ENCODE measurements at regions not wholly inside any gene's neighbourhood (a gene's known extent, or its start where the extent isn't known, plus 50 kb on each side); places are given as distances from the start of the nearest gene placed in this dataset.
A peak's percentile ranks its signal among the peaks of the same experiment; 100 is the strongest.

DNA sequence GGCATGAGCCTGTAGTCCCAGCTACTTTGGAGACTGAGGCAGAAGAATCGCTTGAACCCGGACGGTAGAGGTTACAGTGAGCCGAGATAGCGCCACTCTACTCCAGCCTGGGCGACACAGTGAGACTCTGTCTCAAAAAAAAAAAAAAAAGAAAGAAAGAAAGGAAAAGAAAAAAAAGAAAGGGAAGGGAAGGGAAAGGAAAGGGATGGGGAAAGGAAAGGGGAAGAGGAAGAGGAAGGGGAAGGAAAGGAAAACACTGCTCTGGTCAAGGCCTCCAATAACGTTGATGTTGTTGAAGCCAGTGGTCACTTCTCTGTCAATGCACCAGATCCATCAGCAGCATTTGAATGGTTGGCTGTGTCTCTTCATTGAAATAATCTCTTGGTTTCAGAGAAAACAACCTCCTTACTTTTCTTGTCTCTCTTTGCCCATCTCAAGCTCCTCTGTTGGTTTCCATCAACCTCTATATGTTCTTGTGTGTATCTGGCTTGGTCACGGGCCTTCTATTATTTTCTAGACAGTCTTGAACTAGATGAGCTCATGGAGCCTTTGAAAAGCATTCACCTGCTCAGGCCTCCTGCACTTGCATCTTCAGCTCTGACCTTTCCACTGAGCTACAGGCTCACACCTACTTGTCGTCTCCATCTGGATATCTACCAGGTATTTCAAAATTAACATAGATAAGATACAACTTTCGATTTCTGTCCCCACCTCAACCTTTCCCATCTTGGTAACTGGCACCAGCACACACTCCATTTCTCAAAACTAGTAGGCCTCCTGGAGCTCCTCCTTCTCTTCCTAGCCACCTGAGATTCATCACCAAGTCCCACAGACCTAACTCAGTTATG is 69.4 kb upstream of the LAPTM4A start:
- Histone ChIP-seq H3K36me3 (no peaks in the 10 kb centered on the region), H3K4me1 (peaks cover 0 to 30% (median under 1%) of the 10 kb centered on the region in 4 donors), H3K27ac (peak overlapping the region in 2 of 4 donors; percentile 35 to 52), H3K9me3 (no peaks in the 10 kb centered on the region), H3K27me3 (no peaks in the 10 kb centered on the region), H3K4me3 (no peak overlapping the region)
- DNase-seq = no peak
- TF ChIP-seq, protein P1, sequence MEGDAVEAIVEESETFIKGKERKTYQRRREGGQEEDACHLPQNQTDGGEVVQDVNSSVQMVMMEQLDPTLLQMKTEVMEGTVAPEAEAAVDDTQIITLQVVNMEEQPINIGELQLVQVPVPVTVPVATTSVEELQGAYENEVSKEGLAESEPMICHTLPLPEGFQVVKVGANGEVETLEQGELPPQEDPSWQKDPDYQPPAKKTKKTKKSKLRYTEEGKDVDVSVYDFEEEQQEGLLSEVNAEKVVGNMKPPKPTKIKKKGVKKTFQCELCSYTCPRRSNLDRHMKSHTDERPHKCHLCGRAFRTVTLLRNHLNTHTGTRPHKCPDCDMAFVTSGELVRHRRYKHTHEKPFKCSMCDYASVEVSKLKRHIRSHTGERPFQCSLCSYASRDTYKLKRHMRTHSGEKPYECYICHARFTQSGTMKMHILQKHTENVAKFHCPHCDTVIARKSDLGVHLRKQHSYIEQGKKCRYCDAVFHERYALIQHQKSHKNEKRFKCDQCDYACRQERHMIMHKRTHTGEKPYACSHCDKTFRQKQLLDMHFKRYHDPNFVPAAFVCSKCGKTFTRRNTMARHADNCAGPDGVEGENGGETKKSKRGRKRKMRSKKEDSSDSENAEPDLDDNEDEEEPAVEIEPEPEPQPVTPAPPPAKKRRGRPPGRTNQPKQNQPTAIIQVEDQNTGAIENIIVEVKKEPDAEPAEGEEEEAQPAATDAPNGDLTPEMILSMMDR (IDR thresholded peaks at IDR 0.05) = no peak
- TF ChIP-seq POLR2A (IDR thresholded peaks at IDR 0.05) = no peak

DNA sequence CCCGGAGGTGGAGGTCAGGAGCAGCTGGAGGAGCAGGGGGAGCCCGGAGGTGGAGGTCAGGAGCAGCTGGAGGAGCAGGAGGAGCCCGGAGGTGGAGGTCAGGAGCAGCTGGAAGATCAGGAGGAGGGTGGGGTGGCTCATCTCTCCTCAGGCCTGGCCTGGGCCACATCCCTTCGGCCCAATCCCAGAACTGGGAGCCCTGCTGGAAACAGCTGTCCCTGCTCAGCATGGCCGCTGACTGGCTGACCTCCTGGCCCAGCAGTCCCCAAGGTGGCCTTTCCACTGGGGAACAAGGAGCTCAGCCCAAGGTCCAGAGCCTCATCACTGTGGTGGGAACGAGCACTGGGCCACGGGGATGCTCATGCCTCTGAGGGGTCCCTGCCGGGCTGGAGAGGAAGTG is 66.6 kb upstream of the LAPTM4A start:
- no peak overlapping the region for H3K27ac ChIP-seq
- H3K4me3 ChIP-seq = no peak overlapping the region
- no peaks in the 10 kb centered on the region for H3K36me3 ChIP-seq
- H3K9me3 ChIP-seq = no peaks in the 10 kb centered on the region
- no peak for DNase-seq
- TF ChIP-seq POLR2A (IDR thresholded peaks at IDR 0.05) = no peak
- TF ChIP-seq, protein P1 (IDR thresholded peaks at IDR 0.05) = no peak
- H3K27me3 ChIP-seq = no peaks in the 10 kb centered on the region
- H3K4me1 ChIP-seq = peaks cover 0 to 56% (median 7%) of the 10 kb centered on the region in 4 donors

DNA sequence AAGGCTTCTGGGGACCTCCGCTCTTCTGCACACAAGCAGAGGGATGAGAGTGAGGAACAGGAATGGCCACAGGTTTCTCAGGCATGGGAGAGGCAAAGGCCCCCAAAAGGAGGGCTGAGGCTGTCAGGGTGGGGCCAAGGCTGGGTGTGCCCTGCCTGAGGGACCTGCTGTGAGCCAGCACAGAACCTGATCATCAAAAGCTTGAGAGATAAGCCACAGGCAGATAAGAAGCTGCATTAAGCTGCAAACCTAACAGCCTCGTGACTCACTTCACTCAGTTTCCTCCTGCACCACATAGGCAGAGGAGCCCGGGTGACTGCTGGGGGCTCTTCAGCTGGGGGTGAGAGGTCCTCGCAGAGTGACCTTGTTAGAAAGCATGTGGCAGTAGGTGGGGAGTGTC is 64.5 kb upstream of the LAPTM4A start:
- Histone ChIP-seq H3K36me3 (no peaks in the 10 kb centered on the region), H3K4me1 (peaks cover 0 to 42% (median 7%) of the 10 kb centered on the region in 4 donors), H3K27ac (peak overlapping the region in 2 of 4 donors; percentile 65 to 81), H3K4me3 (no peak overlapping the region), H3K27me3 (no peaks in the 10 kb centered on the region), H3K9me3 (no peaks in the 10 kb centered on the region)
- peak in 2 of 3 donors; percentile 68 to 69 for DNase-seq
- TF ChIP-seq, protein P1 (IDR thresholded peaks at IDR 0.05) = no peak
- TF ChIP-seq POLR2A (IDR thresholded peaks at IDR 0.05) = no peak

DNA sequence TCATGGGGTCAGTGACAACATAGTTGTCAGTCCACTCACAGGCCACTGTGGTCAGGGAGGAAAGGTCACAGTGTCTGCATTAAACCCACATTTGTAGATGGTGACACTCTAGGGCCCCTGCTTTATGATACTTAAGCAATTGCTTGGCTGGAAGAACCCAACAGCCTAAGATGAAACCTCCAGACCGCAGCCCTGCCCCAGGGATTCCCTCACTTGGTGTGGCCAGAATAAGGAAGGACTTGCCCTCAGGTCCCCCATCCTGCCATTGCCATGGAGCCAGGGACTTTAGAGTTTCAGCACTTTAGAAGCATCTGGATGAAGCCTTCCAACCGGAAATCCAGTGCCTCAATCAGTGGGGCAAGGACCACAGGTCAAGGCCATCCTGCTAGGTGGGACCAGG is 63.9 kb upstream of the LAPTM4A start:
- Histone ChIP-seq H3K27ac (peak overlapping the region in 2 of 4 donors; percentile 65 to 81), H3K36me3 (no peaks in the 10 kb centered on the region)
- no peak for DNase-seq

DNA sequence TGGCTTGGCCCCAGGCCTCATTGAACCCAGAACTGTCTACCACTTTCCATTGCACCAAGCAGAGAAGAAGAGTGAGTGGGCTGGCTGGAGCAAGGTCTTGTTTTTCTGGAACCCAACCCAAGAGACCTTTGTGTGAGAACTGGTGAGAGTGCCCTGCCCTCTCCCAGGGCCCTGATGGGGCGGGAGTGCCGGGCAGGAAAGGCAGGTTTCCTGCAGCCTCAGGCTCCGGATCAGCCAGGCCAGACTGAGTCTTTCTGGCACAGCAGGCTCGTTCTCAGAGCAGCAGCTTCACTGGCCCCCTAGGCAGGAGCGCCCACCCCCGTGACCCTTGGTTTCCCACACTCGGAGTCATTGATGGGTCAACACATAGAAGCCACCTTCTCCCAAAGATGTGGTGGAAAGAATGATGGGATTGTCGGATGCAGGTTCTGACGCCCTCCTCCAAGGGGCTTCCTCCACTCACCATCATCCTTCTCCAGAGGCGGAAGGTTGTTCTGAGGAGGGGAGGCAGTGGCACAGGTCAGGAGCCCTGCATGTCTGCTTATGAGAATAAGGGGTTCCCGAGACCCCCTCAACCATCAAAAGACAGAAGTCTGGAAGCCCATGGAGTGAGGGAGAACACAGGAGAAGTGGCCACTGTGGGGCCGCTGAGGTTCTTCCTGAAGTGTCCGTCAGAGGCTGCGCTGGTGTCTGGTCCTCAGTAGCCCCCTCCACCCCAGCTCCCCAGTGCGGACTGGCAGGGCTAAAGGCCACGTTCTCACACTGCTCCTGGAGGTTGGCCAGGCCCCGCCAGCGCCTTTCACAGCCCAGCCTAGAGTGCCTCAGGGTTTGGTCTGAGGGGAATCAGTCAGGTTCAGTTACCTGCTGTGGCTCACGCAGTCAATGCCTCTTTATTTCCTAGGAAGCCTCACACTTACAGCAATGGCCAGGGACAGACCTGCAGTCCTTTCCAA is 62.8 kb upstream of the LAPTM4A start:
- Histone ChIP-seq H3K36me3 (no peaks in the 10 kb centered on the region), H3K9me3 (no peaks in the 10 kb centered on the region), H3K4me3 (no peak overlapping the region), H3K27me3 (no peaks in the 10 kb centered on the region), H3K27ac (peak overlapping the region in 1 of 4 donors; percentile 81), H3K4me1 (peaks cover 0 to 36% (median 7%) of the 10 kb centered on the region in 4 donors)
- TF ChIP-seq, protein P1 (IDR thresholded peaks at IDR 0.05) = no peak
- TF ChIP-seq POLR2A (IDR thresholded peaks at IDR 0.05) = no peak
- DNase-seq = no peak

More for the DNA sequence above, 63.9 kb upstream of the LAPTM4A start:
- H3K9me3 ChIP-seq = no peaks in the 10 kb centered on the region
- H3K4me1 ChIP-seq = peaks cover 0 to 36% (median 7%) of the 10 kb centered on the region in 4 donors
- TF ChIP-seq, protein P1 (IDR thresholded peaks at IDR 0.05) = no peak
- TF ChIP-seq POLR2A (IDR thresholded peaks at IDR 0.05) = no peak
- no peaks in the 10 kb centered on the region for H3K27me3 ChIP-seq
- H3K4me3 ChIP-seq = no peak overlapping the region
